ENCODE measurements at regions not wholly inside any gene's neighbourhood (a gene's known extent, or its start where the extent isn't known, plus 50 kb on each side); places are given as distances from the start of the nearest gene placed in this dataset.
"Not testable (repeated sequence)": the region's sequence is repeated elsewhere in the genome, so short reads cannot be mapped to it uniquely, and the experiment has no call there.

DNA sequence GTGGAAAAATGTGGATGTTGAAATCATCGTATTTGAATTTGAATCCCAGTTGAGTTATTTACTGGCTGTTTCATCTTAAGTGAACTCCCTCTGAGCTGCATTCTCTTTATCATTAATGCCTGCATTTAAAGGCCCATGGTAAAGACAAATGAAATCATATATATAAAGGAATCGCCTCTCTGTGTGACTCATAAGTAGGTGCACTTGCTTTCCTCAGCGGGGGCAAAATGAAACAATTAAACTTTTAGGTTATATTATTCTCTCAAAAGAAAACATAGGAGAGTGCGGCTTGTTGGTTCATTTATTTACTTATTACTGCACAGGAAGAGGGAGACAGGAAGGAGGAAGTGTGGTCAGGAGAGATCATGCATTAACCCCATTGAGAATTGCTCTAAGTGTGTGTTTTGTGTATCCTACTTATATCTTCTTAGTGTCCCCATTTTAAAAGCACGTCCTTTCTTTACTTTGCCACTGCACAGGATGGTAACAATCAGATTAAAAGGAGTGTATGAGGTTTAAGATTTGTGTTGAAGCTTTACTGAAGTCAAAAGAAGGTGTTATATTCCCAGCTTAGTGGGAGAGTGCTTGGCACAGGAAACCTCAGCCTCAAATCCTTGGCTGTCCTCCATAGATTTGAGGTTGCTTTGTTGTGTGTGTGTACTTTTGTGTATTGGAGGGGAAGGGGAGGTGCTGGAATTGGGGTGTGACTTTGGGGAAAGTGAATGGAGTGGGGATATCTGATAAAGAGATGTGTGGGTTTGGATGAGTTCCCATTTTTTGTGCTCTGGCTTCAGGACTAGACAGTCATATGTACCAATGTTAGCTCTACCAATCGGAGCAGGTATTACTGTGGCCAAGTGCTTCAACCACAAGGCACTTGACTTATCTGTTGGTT lies 595.8 kb upstream of the NR2F2 start:
- DNase-seq, result peak; percentile 41 to 47

DNA sequence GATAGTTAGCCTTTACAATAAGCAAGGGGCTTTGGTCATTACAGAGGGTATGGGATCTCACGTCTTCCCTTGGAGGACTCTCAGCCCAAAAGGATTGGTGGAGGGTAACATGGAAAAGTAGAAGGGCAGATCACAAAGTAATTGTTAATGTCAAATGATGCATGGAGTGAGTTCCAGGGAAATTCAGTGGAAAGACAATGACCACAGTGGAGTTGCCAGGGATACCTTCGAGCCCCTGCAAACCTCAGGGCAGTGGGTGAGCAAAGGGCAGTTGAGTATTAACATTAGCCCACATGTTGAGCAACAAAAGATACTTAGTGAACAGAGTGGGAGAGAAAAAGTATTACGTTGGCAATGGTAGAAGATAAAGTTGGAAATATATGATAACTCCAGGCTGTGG lies 593.4 kb upstream of the NR2F2 start:
- DNase-seq, result no peak

DNA sequence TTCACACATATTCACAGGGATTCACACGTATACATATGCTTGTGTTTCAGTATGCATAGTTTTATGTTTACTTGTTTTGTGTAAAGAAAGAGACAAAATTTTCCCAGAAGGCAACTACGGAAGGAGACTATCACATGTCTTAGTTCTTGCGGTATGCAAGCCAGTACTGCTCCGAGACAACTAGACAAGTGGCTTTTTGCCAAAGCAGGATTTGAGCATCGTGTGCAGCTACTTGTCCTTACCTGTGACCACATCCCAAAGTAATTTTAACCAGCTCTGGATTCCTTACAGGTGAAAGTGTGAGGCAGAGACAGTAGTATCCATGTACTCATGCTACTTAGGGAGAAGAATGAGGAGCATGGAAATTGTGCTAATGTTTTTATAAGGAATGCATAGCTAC lies 591.4 kb upstream of the NR2F2 start:
- DNase-seq, result no peak

DNA sequence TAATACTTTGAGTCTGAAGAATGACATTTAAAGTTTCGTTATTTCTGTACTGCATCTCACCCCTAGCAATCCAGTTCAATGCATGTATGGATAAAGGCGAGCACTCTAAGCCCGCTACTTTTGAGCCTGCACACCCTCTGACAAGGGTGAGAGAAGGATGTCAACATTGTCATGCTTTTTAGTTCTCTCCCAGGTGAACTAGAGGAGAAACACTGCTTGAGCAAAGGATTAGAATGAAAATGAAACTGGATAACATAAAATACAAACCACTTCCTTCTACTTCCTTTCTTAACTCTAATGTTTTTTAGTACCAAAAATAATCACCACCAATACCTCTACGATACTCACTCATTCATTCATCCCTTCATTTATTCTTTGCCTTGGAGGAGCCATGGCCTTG lies 588.7 kb upstream of the NR2F2 start:
- no peak for DNase-seq

DNA sequence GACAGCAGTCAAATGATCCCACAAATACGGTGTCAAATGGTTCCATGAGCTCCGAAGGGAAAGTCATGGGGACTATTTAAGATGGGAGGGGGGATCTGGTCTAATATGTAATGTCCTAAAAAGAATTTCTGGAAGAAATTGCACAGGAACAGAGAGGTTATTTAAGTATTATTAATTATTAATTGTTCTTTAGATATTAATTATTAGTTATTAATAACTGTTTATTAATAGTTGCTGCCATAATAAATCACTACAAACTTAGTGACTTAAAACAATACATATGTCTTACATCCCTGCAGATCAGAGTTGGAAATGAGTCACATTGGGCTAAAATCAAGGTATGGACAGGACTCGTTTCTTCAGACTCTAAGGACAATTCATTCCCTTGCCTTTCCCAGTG lies 588.2 kb upstream of the NR2F2 start:
- DNase-seq, result no peak

DNA sequence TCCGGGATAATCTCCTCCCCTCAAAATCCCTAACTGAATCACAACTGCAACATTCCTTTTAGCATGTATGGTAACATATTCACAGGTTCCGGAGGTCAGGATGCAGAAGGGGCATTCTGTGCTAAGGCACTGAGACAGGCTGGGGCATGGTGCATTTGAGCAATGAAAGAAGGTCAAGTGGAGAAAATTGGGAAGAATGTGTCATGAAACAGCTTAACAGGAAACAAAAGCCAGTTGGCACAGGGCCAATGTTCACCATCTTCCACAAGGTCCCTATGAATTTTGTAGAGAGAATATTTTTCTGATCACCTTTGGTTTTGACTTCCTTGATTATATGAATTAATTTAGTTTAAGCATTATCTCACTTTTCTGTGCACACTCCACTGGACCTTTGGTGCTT lies 587.7 kb upstream of the NR2F2 start:
- DNase-seq, result no peak

DNA sequence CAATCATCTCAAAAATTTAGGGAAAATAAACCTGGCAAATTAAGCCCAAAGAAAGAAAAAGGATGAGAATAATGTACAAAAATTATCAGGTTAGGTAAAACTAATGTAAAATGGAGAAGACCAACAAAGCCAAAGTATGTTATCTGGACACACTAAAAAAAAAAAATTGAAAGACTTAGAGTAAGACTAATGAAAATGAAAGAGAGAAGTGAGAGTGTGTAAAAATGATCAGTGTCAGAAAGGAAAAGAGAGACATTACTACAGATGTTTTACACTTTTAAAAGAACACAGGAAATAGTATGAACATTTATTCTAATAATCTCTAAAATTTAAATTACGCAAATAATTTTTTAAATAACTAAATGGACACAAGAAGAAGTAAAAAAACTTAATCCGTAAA lies 573.3 kb upstream of the NR2F2 start:
- DNase-seq, result no peak

DNA sequence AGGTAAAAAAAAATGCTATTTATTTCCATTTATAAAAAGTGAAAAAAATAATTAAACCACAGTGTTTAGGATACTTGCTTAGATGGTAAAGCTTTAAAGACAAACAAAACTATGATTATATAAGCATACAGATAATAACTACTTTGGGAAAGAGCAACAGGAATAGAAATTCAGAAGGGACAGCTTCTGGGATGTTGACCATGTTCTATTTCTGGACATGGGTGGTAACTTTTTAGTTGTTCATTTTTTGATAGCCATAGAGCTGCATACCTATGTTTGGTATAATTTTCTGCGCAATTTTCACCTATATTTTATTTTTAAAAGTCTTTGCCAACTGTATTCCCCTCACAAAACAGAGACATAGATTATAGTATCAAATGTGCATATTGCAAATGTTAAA lies 572.0 kb upstream of the NR2F2 start:
- no peak for DNase-seq

DNA sequence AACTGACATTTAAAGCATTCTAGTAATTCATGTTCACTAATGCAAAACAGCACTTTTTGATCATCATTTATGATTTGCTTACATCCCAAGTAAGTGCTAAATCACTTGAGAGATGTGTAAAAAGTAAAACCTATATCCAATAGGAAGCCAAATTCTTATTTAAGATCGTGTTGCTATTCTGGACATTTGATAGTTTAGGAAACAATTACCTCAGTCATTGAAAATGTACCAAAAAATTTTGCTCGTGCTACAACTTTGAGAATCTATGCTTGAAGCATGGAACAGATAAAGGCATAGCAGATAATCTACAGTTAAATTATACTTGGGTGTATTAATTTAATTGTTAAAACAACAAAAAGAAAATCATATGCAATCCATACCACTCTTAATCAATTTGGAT lies 571.6 kb upstream of the NR2F2 start:
- no peak for DNase-seq

DNA sequence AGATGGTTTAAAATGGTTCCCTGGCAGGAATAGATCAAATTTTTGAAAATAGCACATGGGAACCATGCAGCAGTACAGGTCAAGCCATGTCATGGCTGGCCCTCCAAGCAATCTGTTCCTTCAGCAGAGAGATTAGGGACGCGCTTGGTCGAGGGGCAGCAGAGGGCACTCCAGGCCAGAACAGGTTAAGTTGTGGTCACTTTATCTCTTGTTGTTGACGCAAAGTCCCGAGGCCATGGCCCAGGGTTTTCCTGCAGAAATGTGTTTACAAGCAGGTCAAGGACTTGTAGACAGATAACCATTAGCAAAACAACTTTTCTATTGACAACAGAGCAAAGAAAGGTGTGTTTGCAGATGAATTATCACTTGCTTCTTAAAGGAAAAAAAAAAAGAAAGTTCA lies 570.0 kb upstream of the NR2F2 start:
- no peak for DNase-seq

DNA sequence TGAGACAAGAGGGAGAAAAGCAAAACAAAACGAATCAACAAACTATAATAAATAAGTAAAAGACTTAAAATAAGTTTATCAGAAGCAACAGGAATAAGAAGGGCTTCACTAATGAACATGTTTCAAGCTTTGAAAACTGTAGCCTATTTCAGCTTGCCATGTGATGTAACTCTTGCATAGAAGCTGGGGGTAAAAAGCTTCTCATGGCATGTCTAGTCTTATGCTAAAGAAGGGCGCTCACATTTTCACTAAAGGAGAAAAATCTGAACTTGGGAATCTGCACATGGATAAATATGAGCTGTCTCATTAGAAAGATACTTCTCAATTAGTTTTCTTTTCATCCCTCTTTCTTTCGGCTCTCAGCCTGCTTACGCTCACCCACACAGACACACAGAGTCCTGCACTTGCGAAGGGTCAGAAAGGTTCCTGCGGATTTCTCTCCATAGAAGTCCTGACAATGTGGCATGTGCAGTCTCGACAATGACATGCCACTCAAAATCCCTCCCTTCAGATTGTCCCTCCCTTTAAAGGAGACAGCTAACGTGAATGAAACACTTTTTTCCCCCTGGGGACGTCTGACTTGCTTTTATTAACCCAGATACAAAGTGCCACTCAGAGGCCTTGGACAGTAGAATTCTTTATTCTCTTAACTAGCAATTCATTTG lies 568.9 kb upstream of the NR2F2 start:
- DNase-seq, result no peak

DNA sequence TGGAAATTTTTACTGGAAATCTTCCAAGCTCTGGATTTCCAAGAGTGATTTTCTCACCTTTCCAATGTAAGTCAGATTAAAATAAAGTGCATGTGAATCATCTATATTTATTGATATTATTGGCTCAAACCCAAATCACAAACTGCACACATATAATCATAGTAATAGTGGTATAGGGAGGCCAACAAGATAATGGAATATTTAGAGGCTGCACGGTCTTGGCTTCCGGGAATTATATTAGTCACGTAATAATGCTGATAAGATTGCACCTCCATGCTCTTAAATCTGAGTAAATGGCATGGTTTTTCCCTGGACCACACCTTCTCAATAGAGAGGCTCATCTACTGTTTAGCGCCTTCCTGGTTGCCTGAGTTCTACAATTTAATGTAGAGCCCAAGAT lies 567.1 kb upstream of the NR2F2 start:
- no peak for DNase-seq

DNA sequence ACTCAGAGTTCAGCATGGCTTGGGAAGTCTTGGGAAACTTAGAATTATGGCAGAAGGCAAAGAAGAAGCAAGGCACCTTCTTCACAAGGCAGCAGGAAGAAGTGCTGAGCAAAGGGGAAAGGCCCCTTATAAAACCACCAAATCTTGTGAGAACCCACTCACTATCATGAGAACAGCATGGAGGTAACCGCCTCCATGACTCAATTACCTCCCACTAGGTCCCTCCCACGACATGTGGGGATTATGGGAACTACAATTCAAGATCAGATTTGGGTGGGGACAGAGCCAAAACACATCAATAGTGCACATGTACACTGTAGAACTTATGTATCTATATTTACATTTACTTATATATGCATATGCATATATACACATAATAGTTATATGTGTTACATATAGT lies 565.3 kb upstream of the NR2F2 start:
- DNase-seq, result no peak

DNA sequence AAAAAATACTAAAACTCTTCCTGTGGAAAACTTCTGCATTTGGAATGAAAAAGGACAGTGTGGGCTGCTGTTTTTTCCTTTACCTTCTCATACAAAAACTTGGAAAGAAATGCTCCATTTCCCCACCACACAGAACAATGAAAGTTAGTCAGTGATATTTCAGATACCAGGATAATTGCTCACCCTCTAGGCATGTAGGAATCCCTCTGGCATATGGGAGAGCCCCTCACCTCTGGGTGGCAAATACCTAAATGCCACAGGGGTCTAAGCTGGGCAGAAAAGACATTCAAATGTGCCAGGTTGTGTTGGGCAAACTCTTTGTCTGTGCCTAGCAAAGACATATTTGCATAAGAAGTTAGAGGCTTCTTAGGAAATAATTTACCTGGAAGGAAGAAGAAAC lies 560.3 kb upstream of the NR2F2 start:
- DNase-seq, result no peak

DNA sequence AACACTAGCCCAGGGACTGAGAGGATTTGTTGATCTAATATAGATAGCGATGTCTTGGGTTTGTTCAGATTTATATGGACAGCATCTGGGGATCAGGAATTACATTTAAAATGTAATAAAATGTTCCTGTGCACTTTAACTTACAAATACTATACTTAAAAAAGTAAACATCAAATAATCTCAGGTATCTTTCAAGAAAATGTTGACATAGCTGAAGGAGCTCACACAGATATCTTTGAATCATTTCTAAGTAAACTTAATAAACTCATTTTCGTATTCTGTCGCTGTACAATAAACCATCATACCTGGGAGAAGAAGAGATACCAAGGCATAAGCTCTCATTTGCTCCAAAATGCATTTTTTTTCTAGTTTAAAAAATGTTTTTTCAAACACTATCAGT lies 557.5 kb upstream of the NR2F2 start:
- no peak for DNase-seq

DNA sequence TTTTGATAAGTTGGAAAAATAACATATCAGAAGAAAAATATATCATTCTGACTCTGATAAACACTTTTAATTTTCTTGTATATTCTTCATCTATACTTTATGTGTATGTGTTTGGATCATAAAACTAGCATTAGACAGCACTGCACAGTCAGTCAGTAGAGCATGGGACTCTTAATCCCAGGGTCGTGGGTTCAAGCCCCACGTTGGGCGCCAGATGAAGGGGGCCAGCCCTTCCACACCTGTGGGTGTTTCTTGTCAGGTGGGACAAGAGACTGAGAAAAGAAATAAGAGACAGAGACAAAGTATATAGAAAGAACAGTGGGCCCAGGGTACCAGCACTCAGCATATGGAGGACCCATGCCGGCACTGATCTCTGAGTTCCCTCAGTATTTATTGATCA lies 546.0 kb upstream of the NR2F2 start:
- DNase-seq, result no peak

DNA sequence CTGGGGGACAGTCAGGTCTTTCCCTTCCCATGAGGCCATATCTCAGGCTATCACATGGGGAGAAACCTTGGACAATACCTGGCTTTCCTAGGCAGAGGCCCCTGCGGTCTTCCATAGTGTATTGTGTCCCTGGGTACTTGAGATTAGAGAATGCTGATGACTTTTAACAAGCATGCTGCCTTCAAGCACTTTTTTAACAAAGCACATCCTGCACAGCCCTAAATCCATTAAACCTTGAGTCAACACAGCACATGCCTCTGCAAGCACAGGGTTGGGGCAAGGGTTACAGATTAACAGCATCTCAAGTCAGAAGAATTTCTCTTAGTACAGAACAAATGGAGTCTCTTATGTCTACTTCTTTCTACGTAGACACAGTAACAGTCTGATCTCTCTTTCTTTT lies 545.2 kb upstream of the NR2F2 start:
- not testable (repeated sequence) for DNase-seq

DNA sequence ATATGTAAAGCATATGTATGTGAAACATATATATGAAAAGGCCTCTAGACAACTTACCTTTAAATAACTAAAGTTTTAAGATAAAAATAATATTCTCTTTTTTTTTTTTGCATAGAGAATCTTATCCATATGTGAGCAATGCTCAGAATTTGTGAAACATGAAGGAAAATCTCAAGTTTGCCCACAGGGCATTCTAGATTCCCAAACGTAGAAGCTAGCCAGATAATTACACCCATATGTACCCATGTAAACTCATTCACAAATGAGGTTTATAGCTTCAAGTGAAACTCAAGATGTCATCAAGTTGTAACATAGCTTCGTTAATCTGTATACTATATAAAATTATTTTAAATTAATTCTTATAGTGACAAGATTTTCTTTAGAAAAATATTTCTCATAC lies 537.3 kb upstream of the NR2F2 start:
- no peak for DNase-seq

DNA sequence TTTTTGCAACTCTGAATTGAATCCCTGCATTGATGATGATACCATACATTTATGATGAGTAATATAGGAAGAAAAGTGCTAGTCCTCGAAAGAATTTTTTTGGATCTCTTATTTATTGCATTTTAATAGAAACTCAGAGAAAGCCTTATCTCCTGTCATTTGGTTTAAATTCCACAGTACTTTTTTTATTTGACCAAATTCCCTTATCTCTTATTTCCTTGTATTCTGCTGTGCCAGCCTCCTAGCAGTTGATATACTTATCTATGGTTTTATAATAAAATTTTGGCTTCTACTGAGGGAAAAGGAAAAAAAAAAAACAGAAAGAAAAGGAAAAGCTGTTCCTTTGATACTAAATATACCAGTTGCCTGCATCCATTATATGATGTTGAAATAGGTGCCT lies 535.1 kb upstream of the NR2F2 start:
- DNase-seq, result no peak

DNA sequence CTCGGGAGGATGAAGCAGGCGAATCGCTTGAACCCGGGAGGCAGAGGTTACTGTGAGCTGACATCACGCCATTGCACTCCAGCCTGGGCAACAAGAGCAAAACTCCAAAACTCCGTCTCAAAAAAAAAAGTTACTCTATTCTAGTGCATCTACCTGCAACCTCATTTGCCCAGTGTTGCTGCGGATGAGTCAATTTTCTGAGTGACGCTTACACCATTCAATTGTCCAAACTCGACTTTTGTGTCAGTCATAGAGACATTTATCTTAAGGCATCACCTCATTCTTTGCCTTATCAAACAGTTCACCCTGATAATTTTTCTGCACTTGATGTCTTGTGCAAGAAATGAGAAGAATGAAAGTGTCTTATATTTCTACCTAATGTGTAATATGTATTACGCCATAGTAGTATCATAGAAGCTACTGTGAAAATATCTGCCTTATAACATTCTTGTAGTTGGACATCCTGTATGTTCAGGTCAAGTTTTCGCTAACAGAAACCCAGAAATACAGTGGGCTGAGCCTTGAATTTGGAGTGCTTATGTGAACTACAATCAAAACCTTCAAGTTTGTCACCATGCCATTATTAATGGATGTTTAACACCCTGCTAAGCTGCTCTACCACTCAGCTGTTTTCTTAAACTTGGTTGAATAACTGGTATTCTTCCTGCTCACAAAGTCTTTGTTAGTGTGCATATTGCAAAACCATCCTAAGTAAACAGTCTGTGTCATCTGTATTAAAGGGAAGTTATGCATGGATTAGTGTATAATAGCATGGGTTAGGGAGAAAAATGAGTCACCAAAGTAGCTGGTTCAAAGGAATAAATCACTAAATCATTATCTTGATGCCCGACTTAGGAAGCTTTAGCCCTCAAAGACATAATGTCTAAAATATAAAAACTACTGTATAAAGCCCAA lies 531.0 kb upstream of the NR2F2 start:
- DNase-seq, result peak; percentile 45 to 75

DNA sequence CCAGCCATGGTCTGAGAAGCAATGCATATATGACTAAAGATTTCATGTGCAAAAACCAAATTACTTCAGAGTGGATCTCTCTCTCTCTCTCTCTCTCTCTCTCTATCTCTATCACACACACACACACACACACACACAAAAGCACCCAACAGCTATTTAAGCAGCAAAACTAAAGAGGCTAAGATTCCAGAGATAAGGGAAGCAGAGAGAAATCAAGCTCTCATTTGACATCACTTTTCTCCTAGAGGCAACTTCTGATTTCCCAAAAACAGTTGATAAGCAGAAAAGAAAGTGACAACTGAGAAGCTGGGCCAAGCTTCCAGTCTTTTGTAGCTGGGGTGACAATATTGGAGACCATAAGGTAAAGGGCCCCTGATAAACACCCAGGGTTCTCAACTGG lies 526.0 kb upstream of the NR2F2 start:
- DNase-seq, result no peak

DNA sequence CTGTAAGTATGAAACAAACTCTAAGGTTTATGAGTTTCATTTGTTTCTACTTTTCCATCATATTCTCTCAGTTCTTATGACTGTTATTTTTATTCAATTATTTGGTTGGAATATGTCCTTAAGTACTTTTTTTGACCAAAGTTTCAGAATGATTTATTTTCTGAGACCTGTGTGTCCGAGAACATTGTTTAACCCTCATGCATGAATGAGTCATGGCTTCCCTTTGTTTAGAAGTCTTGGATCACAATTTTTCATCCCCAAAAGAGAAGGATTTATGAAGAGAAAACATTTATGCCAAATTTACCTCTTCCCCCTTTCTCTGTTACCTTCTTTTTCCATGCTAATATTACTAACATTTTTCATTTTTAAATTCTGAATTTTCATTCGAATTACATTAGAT lies 518.0 kb upstream of the NR2F2 start:
- DNase-seq, result no peak

DNA sequence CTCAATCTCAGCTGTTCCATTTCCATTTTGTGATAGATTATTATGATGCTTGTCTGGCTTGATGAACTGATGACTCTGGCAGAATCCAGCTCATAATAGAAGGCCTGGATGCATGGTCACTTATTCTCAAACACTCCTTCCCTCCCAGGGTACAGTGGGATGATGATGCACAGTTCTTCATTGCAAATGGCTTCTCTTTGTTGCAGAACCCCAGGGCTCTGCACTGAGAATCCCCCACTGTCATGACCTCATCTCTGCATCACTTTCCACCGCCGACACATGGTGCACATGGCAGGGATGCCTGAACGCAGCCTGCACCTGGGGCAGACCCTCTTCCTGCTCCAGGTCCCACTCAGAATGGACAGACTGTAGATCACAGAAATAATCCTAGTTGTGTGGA lies 515.6 kb upstream of the NR2F2 start:
- no peak for DNase-seq

DNA sequence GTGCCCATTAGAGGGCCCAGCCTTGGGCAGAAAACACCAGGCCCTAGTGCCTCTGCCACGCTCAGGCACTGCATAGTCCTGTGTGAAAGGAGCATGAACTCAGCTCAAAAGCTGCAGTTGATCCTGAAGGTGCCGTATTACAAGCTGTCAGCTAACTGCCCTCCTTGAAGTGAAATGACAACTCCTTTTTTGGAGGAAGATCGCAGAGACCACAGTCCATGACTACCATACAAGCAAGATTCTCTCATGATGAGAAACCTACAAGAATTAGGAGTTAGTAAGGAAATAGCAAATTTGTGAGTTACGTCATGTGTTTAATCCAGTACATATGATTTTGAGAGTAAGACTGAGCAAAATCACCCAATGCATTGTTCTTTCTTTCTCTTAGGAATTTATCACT lies 513.9 kb upstream of the NR2F2 start:
- DNase-seq, result no peak

Measured in AML-193 (cell line).